ENCODE measurements at regions not wholly inside any gene's neighbourhood (a gene's known extent, or its start where the extent isn't known, plus 50 kb on each side); places are given as distances from the start of the nearest gene placed in this dataset.

DNA sequence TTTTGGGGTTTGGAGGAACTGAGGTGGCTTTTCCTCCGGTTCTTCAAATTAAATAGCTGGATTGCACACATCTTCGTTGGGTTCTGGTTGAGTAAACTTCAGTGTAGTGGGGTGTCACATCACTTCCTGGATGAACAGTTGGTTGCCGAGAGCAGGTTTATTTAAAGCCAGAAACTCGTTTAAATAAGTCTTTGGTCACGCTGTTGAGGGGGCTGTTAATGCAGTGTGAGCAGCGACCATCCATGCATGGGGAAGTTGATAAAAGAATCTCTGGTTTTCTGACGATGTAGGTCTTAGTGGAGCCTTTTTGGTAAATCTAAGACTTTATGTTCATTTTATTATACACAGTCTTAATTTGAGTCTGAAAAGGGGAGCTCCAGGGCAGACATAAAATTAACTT is 351.2 kb upstream of the ARGLU1 start:
- peak overlapping the region; percentile 69 for H3K27ac Mint-ChIP-seq
- H3K4me1 Mint-ChIP-seq, result peaks cover 78% of the 10 kb centered on the region
- POLR2A ChIA-PET, result no interaction called here
- H3K27me3 Mint-ChIP-seq (ENCODE audit: low read depth), result no peaks in the 10 kb centered on the region
- H3K4me3 Mint-ChIP-seq, result no peak overlapping the region
- no peak for ATAC-seq
- H3K9me3 Mint-ChIP-seq, result no peaks in the 10 kb centered on the region
- TF ChIP-seq, protein P1, sequence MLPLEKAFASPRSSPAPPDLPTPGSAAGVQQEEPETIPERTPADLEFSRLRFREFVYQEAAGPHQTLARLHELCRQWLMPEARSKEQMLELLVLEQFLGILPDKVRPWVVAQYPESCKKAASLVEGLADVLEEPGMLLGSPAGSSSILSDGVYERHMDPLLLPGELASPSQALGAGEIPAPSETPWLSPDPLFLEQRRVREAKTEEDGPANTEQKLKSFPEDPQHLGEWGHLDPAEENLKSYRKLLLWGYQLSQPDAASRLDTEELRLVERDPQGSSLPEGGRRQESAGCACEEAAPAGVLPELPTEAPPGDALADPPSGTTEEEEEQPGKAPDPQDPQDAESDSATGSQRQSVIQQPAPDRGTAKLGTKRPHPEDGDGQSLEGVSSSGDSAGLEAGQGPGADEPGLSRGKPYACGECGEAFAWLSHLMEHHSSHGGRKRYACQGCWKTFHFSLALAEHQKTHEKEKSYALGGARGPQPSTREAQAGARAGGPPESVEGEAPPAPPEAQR (CRISPR knock-in tag; IDR thresholded peaks at IDR 0.05), result no peak
- TF ChIP-seq ETV6 (CRISPR knock-in tag; IDR thresholded peaks at IDR 0.05) (no peak), ZNF396 (CRISPR knock-in tag; IDR thresholded peaks at IDR 0.05; ENCODE audit: borderline replicate concordance) (no peak), ZNF317 (CRISPR knock-in tag; IDR thresholded peaks at IDR 0.05; ENCODE audit: borderline replicate concordance, low read depth) (no peak)
- DNase-seq (ENCODE audit: low spot score), result no peak
- H3K36me3 Mint-ChIP-seq, result no peaks in the 10 kb centered on the region
- CTCF ChIA-PET, result interaction anchor here (0.6 to 1.8 kb wide), 3 partner anchors 104 to 353 kb away, joined by 3 to 6 read pairs (median 4); no protein-coding TSS in a partner anchor

DNA sequence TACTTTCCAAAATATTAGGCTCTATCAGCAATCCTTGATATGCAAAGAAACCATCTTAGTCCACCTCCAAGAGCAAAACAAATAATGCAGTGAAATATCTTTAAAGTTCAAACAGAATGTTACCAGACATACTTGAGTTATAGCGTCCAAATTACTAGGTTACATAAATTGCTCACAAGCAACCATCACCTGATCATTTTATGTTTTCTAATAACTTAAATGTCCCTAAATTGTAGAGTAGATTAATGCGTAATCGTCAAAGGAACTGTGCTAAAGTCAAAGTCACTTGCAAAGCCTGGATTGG is 350.6 kb upstream of the ARGLU1 start:
- Mint-ChIP-seq H3K27me3 (ENCODE audit: low read depth) (no peaks in the 10 kb centered on the region), H3K4me3 (peak overlapping the region; percentile 67), H3K36me3 (no peaks in the 10 kb centered on the region), H3K27ac (no peak overlapping the region), H3K9me3 (no peaks in the 10 kb centered on the region), H3K4me1 (peaks cover 79% of the 10 kb centered on the region)
- ATAC-seq (no peak), DNase-seq (ENCODE audit: low spot score) (no peak)
- TF ChIP-seq, protein P2, sequence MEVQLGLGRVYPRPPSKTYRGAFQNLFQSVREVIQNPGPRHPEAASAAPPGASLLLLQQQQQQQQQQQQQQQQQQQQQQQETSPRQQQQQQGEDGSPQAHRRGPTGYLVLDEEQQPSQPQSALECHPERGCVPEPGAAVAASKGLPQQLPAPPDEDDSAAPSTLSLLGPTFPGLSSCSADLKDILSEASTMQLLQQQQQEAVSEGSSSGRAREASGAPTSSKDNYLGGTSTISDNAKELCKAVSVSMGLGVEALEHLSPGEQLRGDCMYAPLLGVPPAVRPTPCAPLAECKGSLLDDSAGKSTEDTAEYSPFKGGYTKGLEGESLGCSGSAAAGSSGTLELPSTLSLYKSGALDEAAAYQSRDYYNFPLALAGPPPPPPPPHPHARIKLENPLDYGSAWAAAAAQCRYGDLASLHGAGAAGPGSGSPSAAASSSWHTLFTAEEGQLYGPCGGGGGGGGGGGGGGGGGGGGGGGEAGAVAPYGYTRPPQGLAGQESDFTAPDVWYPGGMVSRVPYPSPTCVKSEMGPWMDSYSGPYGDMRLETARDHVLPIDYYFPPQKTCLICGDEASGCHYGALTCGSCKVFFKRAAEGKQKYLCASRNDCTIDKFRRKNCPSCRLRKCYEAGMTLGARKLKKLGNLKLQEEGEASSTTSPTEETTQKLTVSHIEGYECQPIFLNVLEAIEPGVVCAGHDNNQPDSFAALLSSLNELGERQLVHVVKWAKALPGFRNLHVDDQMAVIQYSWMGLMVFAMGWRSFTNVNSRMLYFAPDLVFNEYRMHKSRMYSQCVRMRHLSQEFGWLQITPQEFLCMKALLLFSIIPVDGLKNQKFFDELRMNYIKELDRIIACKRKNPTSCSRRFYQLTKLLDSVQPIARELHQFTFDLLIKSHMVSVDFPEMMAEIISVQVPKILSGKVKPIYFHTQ (CRISPR knock-in tag; IDR thresholded peaks at IDR 0.05), result no peak
- TF ChIP-seq, protein P3, sequence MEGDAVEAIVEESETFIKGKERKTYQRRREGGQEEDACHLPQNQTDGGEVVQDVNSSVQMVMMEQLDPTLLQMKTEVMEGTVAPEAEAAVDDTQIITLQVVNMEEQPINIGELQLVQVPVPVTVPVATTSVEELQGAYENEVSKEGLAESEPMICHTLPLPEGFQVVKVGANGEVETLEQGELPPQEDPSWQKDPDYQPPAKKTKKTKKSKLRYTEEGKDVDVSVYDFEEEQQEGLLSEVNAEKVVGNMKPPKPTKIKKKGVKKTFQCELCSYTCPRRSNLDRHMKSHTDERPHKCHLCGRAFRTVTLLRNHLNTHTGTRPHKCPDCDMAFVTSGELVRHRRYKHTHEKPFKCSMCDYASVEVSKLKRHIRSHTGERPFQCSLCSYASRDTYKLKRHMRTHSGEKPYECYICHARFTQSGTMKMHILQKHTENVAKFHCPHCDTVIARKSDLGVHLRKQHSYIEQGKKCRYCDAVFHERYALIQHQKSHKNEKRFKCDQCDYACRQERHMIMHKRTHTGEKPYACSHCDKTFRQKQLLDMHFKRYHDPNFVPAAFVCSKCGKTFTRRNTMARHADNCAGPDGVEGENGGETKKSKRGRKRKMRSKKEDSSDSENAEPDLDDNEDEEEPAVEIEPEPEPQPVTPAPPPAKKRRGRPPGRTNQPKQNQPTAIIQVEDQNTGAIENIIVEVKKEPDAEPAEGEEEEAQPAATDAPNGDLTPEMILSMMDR (IDR thresholded peaks at IDR 0.05), result no peak
- TF ChIP-seq ATF1 (CRISPR knock-in tag; IDR thresholded peaks at IDR 0.05) (no peak), GTF2I (CRISPR knock-in tag; conservative IDR thresholded peaks at IDR 0.05) (no peak), NR2C2 (CRISPR knock-in tag; IDR thresholded peaks at IDR 0.05) (no peak), SP1 (CRISPR knock-in tag; conservative IDR thresholded peaks at IDR 0.05) (no peak), CREM (CRISPR knock-in tag; IDR thresholded peaks at IDR 0.05) (no peak)
- TF ChIP-seq, protein P4, sequence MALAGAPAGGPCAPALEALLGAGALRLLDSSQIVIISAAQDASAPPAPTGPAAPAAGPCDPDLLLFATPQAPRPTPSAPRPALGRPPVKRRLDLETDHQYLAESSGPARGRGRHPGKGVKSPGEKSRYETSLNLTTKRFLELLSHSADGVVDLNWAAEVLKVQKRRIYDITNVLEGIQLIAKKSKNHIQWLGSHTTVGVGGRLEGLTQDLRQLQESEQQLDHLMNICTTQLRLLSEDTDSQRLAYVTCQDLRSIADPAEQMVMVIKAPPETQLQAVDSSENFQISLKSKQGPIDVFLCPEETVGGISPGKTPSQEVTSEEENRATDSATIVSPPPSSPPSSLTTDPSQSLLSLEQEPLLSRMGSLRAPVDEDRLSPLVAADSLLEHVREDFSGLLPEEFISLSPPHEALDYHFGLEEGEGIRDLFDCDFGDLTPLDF (CRISPR knock-in tag; IDR thresholded peaks at IDR 0.05), result no peak
- TF ChIP-seq, protein P5, sequence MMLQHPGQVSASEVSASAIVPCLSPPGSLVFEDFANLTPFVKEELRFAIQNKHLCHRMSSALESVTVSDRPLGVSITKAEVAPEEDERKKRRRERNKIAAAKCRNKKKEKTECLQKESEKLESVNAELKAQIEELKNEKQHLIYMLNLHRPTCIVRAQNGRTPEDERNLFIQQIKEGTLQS (CRISPR knock-in tag; conservative IDR thresholded peaks at IDR 0.05), result no peak
- TF ChIP-seq, protein P6, sequence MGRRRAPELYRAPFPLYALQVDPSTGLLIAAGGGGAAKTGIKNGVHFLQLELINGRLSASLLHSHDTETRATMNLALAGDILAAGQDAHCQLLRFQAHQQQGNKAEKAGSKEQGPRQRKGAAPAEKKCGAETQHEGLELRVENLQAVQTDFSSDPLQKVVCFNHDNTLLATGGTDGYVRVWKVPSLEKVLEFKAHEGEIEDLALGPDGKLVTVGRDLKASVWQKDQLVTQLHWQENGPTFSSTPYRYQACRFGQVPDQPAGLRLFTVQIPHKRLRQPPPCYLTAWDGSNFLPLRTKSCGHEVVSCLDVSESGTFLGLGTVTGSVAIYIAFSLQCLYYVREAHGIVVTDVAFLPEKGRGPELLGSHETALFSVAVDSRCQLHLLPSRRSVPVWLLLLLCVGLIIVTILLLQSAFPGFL (CRISPR knock-in tag; IDR thresholded peaks at IDR 0.05; ENCODE audit: borderline replicate concordance), result no peak
- ChIA-PET POLR2A (interaction anchor here (0.8 to 1.0 kb wide), 2 partner anchors 350 to 382 kb away, joined by 5 read pairs; partner anchors contain the start of gene ARGLU1), CTCF (interaction anchor here (0.7 to 1.0 kb wide), 2 partner anchors 122 to 237 kb away, joined by 3 read pairs; no protein-coding TSS in a partner anchor)
